BLaER1 (cell line): ENCODE measurements at regions not wholly inside any gene's neighbourhood (a gene's known extent, or its start where the extent isn't known, plus 50 kb on each side); places are given as distances from the start of the nearest gene placed in this dataset.

Experiments
- H3K27ac ChIP-seq: shearing (Covaris generic); formaldehyde crosslinking; 2 replicates; pipeline ENCODE4 v1.8.1; 2022
- H3K27me3 ChIP-seq: shearing (Covaris generic); formaldehyde crosslinking; 2 replicates; pipeline ENCODE4 v1.8.1; 2022
- H3K36me3 ChIP-seq: shearing (Covaris generic); formaldehyde crosslinking; 2 replicates; pipeline ENCODE4 v1.8.1; 2022
- H3K4me1 ChIP-seq: shearing (Covaris generic); formaldehyde crosslinking; 2 replicates; pipeline ENCODE4 v1.8.1; 2022
- H3K4me2 ChIP-seq: shearing (Covaris generic); formaldehyde crosslinking; 2 replicates; pipeline ENCODE4 v1.8.1; 2022
- H3K4me3 ChIP-seq: shearing (Covaris generic); formaldehyde crosslinking; 2 replicates; pipeline ENCODE4 v1.8.1; 2022
- H3K9ac ChIP-seq: shearing (Covaris generic); formaldehyde crosslinking; 2 replicates; pipeline ENCODE4 v1.8.1; 2022
- H3K9me3 ChIP-seq: shearing (Covaris generic); formaldehyde crosslinking; 2 replicates; pipeline ENCODE4 v1.8.1; 2022
- H4K20me1 ChIP-seq: shearing (Covaris generic); formaldehyde crosslinking; 2 replicates; pipeline ENCODE4 v1.8.1; 2022
- Cebpa-rat ChIP-seq: shearing (Covaris generic); IDR thresholded peaks from 2 replicates; pipeline ENCODE4 v1.8.1; 2022

DNA sequence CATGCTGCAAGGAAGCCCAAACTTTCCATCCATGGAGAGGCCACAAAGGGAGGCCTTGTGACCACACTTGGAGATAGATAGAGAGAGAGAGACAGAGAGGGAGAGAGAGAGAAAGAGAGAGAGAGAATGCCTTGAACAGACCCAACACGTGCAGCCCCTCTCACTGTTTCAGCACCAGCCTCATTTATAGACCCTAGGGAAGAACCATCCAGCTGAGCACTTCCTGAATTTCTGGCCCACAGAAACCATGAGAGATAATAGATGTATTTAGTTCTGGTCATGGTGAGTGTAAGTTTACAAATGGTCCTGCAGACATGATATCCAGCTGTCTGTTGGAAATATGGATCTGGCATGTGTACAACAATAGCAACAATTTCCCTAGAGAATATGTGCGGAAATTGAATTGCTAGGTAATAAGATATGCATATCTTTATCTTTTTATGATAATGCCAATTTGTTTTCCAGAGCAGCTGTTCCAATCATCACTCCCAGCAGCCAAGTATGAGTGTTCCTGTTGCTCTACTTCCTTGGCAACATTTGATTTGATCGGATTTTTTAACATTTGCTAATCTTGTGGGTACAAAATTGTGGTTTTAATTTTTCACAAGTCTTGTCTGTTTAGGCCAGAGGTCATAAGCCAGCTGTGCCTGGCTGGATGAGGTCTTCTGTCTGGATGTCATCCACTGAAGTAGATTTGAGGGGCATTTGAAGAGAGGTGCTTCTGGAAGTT is 217.3 kb upstream of the IL12B start:
- Histone ChIP-seq H3K4me2 (no peak overlapping the region), H3K27ac (no peak overlapping the region), H3K36me3 (no peaks in the 10 kb centered on the region), H3K9ac (no peak overlapping the region), H3K4me1 (no peaks in the 10 kb centered on the region), H4K20me1 (no peaks in the 10 kb centered on the region), H3K9me3 (peaks cover 14% of the 10 kb centered on the region), H3K4me3 (no peak overlapping the region), H3K27me3 (no peaks in the 10 kb centered on the region)
- TF ChIP-seq Cebpa-rat, result no peak

DNA sequence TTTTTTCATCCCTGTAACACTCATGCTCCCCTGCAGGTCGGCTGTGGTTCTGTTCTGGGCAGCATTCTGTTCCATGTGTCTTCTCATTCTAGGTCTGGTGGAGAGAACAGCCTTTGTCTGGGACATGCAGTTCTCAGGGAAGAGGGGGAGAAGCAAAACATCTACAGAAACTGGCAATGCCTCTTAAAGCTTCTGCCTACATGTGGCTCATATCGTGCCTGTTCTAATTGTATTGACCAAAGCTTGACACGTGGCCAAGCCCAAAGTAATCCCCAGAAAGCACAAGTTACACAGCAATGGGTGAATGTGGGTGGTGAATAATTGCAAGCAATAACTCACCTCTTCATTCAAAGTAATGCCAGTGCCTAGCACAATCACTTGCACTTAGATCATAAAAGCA is 218.2 kb upstream of the IL12B start:
- H3K36me3 ChIP-seq, result no peaks in the 10 kb centered on the region
- no peak for TF ChIP-seq Cebpa-rat

DNA sequence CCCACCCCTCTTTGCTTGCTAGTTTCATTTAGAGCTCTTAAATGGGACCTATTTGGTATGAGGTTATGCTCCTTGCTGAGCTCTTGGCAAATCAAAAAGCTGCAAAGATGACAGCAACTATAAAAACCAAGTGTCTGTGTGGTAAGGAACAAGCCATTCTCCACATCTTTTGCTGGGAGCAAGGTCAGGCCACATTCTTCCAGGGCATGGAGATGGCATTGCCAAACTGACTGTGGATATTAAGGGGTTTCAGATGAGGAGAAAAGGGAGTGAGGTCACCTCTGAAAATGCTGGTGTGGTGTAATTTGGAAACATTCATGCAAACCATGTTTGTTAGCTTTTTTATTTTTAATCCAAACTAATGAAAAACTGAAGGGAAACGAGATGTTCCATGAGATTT is 218.8 kb upstream of the IL12B start:
- H3K4me3 ChIP-seq, result no peak overlapping the region
- TF ChIP-seq Cebpa-rat, result no peak
- H3K4me1 ChIP-seq, result no peaks in the 10 kb centered on the region
- no peaks in the 10 kb centered on the region for H4K20me1 ChIP-seq
- no peak overlapping the region for H3K4me2 ChIP-seq
- no peaks in the 10 kb centered on the region for H3K27me3 ChIP-seq
- H3K36me3 ChIP-seq, result no peaks in the 10 kb centered on the region
- no peak overlapping the region for H3K9ac ChIP-seq
- H3K27ac ChIP-seq, result no peak overlapping the region
- H3K9me3 ChIP-seq, result peaks cover 14% of the 10 kb centered on the region

More for the DNA sequence above, 218.2 kb upstream of the IL12B start:
- Histone ChIP-seq H3K4me2 (no peak overlapping the region), H3K27ac (no peak overlapping the region), H3K4me3 (no peak overlapping the region), H3K9ac (no peak overlapping the region), H3K9me3 (peaks cover 14% of the 10 kb centered on the region), H3K27me3 (no peaks in the 10 kb centered on the region), H4K20me1 (no peaks in the 10 kb centered on the region), H3K4me1 (no peaks in the 10 kb centered on the region)

DNA sequence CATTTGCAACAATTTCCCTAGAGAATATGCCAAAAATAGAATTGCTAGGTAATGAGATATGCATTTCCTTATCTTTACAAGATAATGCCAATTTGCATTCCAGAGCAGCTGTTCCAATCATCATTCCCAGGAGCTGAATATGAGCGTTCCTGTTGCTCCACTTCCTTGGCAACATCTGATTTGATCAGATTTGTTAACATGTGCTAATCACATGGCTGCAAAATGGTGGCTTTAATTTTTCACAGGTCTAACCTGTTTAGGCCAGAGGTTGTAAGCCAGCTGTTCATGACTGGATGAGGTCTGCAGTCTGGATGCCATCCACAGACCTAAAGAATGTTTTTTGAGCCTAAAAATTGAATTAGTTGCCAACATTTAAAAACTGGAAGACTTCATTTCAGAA is 220.7 kb upstream of the IL12B start:
- H3K4me1 ChIP-seq, result no peaks in the 10 kb centered on the region
- H4K20me1 ChIP-seq, result no peaks in the 10 kb centered on the region
- no peak overlapping the region for H3K9ac ChIP-seq
- peaks cover 14% of the 10 kb centered on the region for H3K9me3 ChIP-seq
- no peak for TF ChIP-seq Cebpa-rat
- no peaks in the 10 kb centered on the region for H3K27me3 ChIP-seq
- no peak overlapping the region for H3K4me3 ChIP-seq
- no peak overlapping the region for H3K4me2 ChIP-seq
- no peaks in the 10 kb centered on the region for H3K36me3 ChIP-seq
- no peak overlapping the region for H3K27ac ChIP-seq

DNA sequence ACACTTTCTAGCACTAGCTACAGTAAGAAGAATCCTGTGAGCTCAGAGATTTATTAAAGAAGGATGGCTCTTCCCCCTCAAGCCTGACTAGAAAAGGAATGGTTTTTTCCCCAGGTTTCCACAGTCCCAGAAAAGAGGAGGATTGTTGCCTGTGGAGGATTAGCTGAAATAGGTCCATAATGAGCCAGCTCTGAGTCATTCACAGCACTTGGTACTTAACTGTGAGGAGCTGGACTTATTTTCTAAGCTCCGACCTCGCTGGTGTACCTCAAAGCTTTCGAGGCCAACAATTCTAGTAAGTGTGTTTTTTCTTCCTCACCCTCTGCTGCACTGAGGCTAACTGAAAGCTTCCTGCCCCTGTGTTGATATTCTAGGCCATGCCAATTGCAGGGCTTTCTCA is 222.5 kb upstream of the IL12B start:
- TF ChIP-seq Cebpa-rat, result no peak
- Histone ChIP-seq H3K9ac (no peak overlapping the region), H3K9me3 (peaks cover 3% of the 10 kb centered on the region; the same call in 1 of the 2 replicates), H3K4me2 (no peak overlapping the region), H4K20me1 (no peaks in the 10 kb centered on the region), H3K4me1 (no peaks in the 10 kb centered on the region), H3K36me3 (no peaks in the 10 kb centered on the region), H3K27me3 (no peaks in the 10 kb centered on the region), H3K27ac (no peak overlapping the region), H3K4me3 (no peak overlapping the region)

DNA sequence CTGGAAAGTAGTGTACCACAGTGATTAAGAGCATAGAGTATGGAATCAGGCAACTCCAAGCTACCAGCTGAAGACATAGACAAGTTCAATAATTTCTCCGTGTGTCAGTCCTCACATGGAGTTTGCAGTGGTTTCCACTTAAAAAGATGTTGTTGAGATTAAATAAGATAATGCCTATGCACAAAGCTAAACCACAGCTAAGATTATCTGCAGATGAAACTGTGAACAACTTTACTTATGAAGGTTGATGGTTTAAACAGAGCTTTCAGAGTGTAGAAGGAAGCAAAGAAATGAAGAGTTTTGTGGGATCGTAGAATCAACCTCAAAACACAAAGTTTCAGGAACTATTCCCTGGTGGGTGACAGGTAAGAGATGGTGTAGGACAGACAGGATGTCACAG is 223.5 kb upstream of the IL12B start:
- Histone ChIP-seq H3K9ac (no peak overlapping the region), H3K4me1 (no peaks in the 10 kb centered on the region), H3K36me3 (no peaks in the 10 kb centered on the region), H3K4me3 (no peak overlapping the region), H3K4me2 (no peak overlapping the region), H4K20me1 (no peaks in the 10 kb centered on the region), H3K27ac (no peak overlapping the region), H3K27me3 (no peaks in the 10 kb centered on the region), H3K9me3 (no peaks in the 10 kb centered on the region)
- TF ChIP-seq Cebpa-rat, result no peak

DNA sequence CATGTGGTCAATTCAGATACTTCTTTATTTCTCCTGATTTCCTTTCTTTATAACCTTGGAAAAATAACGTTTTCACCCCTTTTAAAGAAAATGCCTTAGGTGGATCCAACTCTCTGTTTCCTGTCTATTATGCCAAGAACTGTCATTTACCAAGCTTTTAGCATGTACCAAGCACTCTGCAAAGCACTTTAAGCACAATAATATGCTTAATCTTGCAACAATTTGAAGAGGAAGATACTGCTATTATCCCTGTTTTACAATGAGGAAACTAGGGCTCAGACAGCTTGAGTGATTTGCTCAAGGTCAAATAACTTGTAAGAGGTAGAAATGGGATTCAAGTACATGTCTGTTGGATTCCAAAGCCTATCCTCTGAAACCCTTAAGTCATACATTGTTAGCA is 224.8 kb upstream of the IL12B start:
- Histone ChIP-seq H3K9ac (no peak overlapping the region), H3K4me3 (no peak overlapping the region), H3K4me1 (no peaks in the 10 kb centered on the region), H3K4me2 (no peak overlapping the region), H3K27me3 (no peaks in the 10 kb centered on the region), H3K9me3 (no peaks in the 10 kb centered on the region), H4K20me1 (no peaks in the 10 kb centered on the region), H3K27ac (no peak overlapping the region), H3K36me3 (no peaks in the 10 kb centered on the region)
- no peak for TF ChIP-seq Cebpa-rat

DNA sequence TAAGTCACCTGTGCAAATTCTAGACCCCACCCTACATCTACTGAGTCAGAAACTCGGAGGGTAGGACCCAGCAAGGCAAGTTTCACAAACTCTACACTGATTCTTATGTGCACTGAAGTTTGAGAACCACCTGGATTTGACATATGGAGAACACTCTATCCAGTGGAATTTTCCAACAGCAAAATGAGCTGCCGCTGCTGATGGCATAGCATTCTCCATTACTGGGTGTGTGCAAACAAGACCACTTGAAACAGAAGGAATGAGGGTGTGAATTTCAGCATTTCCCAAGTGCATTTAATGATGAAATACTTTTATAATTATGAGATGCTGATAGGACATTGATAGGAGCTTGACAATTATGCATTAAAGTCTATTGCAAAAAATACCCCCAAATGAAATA is 229.1 kb upstream of the IL12B start:
- Histone ChIP-seq H3K4me2 (no peak overlapping the region), H4K20me1 (no peaks in the 10 kb centered on the region), H3K36me3 (no peaks in the 10 kb centered on the region), H3K9me3 (no peaks in the 10 kb centered on the region), H3K9ac (no peak overlapping the region), H3K27ac (no peak overlapping the region), H3K27me3 (no peaks in the 10 kb centered on the region), H3K4me3 (no peak overlapping the region), H3K4me1 (no peaks in the 10 kb centered on the region)
- TF ChIP-seq Cebpa-rat, result no peak

DNA sequence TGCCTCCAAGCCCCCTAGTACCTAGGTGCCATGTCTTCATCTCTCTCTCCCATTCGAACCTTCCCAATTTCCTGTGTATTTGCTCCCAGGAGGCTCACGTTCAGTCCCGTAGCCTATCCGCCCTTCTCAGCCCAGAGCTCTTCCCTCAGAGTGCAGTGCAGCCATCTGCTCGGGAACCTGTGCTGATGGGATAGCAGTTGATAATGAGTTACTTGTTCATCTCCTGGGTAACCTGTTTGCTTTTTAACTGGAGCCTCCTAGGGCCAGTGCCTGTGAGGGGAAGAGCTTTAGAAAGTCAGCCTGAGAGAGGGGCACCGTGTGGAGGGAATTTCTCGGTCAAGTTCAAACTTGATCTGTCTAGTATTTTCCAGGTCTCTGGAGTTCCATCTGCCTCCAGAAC is 229.8 kb upstream of the IL12B start:
- no peak overlapping the region for H3K27ac ChIP-seq
- TF ChIP-seq Cebpa-rat, result no peak
- no peaks in the 10 kb centered on the region for H3K4me1 ChIP-seq
- H3K36me3 ChIP-seq, result no peaks in the 10 kb centered on the region
- H3K27me3 ChIP-seq, result no peaks in the 10 kb centered on the region
- H3K9ac ChIP-seq, result no peak overlapping the region
- no peak overlapping the region for H3K4me2 ChIP-seq
- H3K9me3 ChIP-seq, result no peaks in the 10 kb centered on the region
- no peaks in the 10 kb centered on the region for H4K20me1 ChIP-seq
- no peak overlapping the region for H3K4me3 ChIP-seq

DNA sequence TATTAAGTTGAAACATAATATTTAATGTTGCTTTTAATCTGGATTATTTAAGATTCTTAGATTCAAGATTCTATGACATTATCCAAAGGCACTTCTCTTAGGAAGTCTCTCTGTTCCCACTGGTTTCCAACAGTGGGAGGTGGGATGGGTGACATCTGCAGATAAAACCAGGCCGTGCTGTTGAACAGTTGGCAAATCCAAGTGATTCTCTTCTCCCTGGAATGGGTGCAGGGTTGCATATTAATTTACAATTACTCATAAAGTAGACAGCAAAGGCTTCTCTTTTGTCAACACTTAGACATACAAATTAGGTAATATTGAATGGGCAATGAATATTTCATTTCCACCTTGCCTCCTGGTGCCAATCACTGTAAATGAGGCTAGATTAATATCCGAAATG is 233.7 kb upstream of the IL12B start:
- Histone ChIP-seq H3K36me3 (no peaks in the 10 kb centered on the region), H3K9me3 (no peaks in the 10 kb centered on the region), H3K9ac (no peak overlapping the region), H3K4me1 (no peaks in the 10 kb centered on the region), H3K4me2 (no peak overlapping the region), H3K27ac (no peak overlapping the region), H3K27me3 (no peaks in the 10 kb centered on the region), H4K20me1 (no peaks in the 10 kb centered on the region), H3K4me3 (no peak overlapping the region)
- no peak for TF ChIP-seq Cebpa-rat

DNA sequence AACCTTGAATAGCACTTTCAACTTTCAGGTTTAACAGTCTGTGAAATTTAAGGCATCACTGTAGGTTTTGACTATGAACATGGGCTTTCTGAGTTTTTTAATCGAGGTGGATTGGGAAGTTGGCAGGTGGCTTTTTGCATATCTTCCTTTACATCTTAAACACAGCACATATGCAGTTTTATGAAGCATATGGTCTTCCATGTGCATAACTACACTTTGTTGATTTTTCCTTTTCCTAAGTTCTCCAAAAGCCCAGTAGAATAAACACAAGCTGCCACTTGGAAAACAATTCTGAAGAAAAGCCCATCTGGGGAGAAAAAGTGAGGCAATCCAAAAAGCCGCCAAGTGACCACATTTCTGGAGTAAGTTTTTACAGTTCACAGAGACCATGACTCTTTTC is 236.5 kb upstream of the IL12B start:
- Histone ChIP-seq H3K9ac (no peak overlapping the region), H3K4me1 (no peaks in the 10 kb centered on the region), H3K36me3 (no peaks in the 10 kb centered on the region), H3K27ac (no peak overlapping the region), H3K27me3 (no peaks in the 10 kb centered on the region), H4K20me1 (no peaks in the 10 kb centered on the region), H3K4me3 (no peak overlapping the region), H3K9me3 (no peaks in the 10 kb centered on the region), H3K4me2 (no peak overlapping the region)
- no peak for TF ChIP-seq Cebpa-rat
